DND-41 (cell line): ENCODE measurements at regions not wholly inside any gene's neighbourhood (a gene's known extent, or its start where the extent isn't known, plus 50 kb on each side); places are given as distances from the start of the nearest gene placed in this dataset.

Source experiments
- EZH2 ChIP-seq: IDR thresholded peaks from 3 replicates; pipeline ENCODE4 v1.6.1; 2012; ENCODE audit warnings: borderline replicate concordance, low read depth, mild to moderate bottlenecking, moderate library complexity, low read length, inconsistent platforms; ENCODE audit not compliant: severe bottlenecking
- TF ChIP-seq, protein P1 (sequence below): IDR thresholded peaks from 2 replicates; pipeline ENCODE4 v1.5.1; 2012; ENCODE audit warnings: borderline replicate concordance, low read length, moderate library complexity, mild to moderate bottlenecking; ENCODE audit not compliant: poor library complexity, severe bottlenecking; ENCODE audit errors: extremely low read depth

DNA sequence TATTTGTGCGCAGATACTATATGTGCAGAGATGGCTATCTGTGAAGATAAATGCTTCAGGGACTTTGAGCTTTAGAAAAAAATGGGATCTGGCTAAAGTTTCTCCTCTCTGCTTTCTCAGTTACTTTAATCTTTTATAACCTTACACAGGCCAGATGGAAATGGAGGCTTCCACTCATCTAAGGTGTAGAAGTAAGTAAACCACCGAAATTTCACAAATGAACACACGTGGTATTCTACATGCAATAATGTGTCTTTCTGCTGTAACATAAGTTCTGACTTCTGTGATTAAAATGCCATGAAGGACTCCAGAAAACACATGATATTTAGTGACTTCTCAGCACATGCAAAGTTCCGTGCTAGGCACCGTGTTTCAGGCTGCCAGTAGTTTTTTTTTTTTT, 99.1 kb upstream of the FOXN3 start:
- TF ChIP-seq, protein P1, sequence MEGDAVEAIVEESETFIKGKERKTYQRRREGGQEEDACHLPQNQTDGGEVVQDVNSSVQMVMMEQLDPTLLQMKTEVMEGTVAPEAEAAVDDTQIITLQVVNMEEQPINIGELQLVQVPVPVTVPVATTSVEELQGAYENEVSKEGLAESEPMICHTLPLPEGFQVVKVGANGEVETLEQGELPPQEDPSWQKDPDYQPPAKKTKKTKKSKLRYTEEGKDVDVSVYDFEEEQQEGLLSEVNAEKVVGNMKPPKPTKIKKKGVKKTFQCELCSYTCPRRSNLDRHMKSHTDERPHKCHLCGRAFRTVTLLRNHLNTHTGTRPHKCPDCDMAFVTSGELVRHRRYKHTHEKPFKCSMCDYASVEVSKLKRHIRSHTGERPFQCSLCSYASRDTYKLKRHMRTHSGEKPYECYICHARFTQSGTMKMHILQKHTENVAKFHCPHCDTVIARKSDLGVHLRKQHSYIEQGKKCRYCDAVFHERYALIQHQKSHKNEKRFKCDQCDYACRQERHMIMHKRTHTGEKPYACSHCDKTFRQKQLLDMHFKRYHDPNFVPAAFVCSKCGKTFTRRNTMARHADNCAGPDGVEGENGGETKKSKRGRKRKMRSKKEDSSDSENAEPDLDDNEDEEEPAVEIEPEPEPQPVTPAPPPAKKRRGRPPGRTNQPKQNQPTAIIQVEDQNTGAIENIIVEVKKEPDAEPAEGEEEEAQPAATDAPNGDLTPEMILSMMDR = no peak
- TF ChIP-seq EZH2 = no peak
